Endometrium (tissue), 2 donors: ENCODE measurements at regions not wholly inside any gene's neighbourhood (a gene's known extent, or its start where the extent isn't known, plus 50 kb on each side); places are given as distances from the start of the nearest gene placed in this dataset.
"Not testable (repeated sequence)": the region's sequence is repeated elsewhere in the genome, so short reads cannot be mapped to it uniquely, and the experiment has no call there.

Experiments used
- FAIRE-seq: peaks from 2 replicates; lab custom pipeline; 2012; peaks lifted over from hg19 to GRCh38; lab: Jason Lieb, UNC
- donor health status: control.
- donor health status: control.

- no peak for FAIRE-seq
These were observed 131.9 kb upstream of the SPATS2L start for GRCh38 chr2:200174433-200175216.

GRCh38 chr2:200177971-200178911, 128.3 kb upstream of the SPATS2L start:
- FAIRE-seq: no peak

- no peak for FAIRE-seq
These were observed 127.3 kb upstream of the SPATS2L start for GRCh38 chr2:200179151-200179550.

DNA sequence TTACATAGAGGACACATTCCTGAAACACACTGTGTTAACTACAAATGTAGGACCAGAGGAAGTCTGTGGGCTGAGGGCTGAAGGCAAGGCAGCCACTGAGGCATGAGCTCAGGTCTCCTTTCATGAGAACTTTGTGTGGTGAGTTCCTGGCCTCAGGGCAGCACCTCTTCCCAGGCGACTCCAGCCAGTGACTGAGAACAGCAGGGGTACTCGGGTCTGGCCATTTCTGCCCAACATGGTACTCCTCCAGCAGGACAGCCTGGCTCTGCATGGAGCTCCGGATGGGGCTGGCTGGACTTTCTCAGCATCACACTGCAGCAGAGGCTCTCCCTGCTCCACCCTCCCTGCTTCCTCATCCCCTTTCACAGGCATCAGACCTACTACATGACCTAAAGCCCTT, 125.5 kb upstream of the SPATS2L start:
- FAIRE-seq: no peak

- FAIRE-seq: no peak
These were observed 124.7 kb upstream of the SPATS2L start for GRCh38 chr2:200181755-200182154.

DNA sequence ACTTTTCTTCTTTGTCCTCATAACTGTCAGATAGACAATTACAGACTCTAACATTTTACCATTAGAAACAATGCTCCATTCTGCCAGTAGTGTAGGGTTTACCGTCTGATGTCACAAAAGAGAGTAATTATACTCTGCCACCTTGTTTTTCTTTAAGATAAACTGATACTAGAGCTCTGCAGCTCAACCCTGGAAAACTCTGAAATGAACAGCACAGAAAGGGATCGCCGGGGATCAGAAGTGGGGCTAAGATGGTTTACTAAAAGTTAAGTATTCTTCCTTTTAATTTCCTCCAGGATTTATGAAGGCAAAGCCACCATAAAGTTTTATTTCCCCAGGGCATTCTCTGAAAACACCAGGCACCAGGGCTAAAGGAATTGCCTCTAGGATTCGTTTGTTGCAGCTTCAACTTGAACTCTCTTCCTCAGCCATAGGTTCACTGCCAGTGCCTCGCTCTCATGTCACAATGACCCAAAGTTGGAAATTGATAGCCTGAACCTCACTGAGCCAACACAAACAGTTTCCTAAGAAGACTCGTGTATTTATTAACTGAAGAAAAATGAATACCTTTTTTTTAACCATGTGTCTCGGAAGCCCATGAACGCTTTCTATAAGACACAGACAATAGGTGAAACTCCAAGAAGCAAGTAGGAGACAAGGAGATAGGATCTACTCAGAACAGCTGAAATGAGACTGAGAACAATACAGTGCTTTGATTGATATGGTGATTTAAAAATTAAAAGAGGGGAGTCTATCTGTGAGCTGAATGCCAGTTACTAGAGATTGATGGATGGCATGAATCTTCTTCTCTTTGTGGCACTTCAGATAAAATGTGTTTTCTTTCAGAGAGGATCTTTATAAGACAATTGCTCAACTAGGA, 121.5 kb upstream of the SPATS2L start:
- peak; percentile 87 for FAIRE-seq

DNA sequence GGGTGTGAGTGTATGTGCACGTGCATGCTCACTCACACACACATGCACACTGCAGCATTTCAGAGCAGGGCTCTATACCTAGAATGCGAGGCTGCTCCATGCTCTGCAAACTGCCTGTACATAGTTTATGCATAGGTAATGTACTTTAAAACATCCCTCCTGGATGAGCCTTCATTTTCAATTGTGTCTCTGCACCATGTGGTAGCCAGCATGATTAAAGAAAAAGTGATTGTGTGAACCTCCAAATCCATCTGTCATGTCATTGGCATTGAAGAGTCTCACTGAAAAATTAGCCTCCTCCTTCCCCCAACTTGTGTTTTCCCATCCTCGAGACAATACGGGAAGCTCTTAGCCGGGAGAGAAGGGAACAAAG, 120.9 kb upstream of the SPATS2L start:
- no peak for FAIRE-seq

GRCh38 chr2:200186002-200186401, 120.5 kb upstream of the SPATS2L start:
- no peak for FAIRE-seq

GRCh38 chr2:200188876-200189275, 117.6 kb upstream of the SPATS2L start:
- no peak for FAIRE-seq

DNA sequence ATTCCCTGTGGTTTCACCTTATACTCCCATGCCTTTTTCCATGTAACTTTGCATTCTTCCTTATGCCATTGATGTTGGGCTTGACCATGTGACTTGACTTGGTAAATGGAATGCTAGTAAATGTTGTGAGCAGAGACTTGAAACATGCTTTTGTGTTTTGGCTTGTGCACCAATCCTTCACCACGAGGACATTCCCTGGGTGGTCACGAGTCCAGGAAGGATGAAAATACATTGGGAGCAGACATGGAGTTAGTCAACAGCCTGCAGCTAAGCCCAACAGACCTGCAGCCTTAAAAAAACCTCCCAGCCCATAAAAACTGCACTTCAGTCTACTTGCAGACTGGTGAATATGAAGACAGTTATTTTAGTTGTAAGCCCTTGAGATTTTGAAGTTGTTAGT, 116.5 kb upstream of the SPATS2L start:
- FAIRE-seq: no peak

GRCh38 chr2:200193331-200193730, 113.2 kb upstream of the SPATS2L start:
- no peak for FAIRE-seq

DNA sequence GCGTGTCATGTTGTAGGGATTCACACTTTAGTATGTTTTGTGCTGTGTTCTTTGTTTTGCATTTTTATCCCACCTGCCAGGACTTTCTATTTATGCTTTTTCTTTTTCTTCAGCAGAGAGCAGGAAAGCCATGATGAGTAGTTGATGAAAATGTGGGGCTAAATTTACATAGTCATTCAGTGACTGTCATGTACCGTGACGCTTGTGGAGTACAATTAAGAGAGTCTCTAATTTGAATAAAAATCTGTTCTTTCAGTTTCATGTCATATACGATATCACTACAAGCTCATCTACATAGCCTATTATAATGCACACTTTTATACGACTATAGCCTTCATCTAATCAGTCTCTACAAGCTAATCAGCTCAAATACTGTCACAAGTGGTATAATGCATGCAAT, 112.7 kb upstream of the SPATS2L start:
- no peak for FAIRE-seq

DNA sequence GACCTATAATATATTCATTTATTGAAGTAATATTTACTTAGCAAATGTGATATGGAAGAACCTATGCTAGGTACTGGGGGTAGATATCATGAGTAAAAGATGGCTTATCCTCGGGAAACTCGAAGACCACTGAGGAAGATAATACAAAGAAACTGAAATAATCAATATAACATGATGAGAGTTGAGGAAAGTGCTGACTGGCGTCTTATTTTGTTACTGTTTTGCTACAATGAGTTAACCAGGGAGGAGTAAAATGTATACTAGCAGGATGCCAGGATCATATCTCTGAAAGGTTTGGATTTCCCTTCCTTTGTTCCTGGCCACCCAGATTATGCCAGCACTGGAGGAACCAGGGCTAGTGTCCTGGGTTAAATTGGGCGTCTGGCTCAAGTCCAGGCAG, 111.7 kb upstream of the SPATS2L start:
- no peak for FAIRE-seq

DNA sequence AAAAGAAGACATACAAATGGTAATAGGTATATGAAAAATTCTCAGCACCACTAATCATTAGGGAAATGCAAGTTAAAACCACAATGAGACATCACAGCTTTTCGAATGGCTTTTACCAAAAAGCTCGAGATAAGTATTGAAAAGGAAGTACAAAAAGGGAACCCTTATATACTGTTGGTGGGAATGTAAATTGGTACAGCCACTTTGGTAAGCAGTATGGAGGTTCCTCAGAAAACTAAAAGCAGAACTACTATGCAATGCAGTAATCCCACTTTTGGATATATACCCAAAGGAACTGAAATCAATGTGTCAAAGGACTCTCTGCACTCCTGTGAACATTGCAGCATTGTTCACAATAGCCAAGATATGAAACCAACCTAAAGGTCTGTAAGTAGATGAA, 107.5 kb upstream of the SPATS2L start:
- FAIRE-seq: no peak

DNA sequence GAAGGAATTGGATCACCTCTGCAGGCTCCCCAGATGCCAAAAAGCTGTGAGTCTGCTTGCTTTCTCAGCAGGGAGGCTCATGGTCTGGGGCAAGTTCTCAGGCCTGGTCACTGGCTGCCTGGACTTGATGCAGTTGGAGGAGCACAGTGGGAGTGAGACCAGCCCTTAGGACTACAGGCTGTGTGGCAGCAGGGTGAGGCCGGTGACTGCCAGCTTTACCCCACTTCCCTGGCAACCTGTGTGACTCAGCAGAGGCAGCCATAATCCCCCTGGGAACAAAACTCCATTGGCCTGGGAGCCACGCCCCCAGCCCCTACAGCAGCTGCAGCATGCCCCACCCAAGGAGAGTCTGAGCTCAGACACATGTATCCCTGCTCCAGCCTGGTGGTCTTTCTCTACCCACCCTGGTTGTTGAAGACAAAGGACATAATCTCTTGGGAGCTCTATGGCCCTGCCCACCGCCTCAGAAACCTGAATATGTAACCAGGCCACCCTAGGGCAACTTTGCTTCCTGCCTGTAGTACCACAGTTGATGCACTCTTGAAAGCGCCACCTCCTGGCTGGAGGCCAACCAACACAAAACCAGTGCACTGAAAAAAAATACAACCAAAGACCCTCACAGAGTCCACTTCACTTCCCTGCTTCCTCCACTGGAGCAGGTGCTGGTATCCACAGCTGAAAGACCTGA, 106.8 kb upstream of the SPATS2L start:
- FAIRE-seq: no peak

GRCh38 chr2:200201839-200202238, 104.7 kb upstream of the SPATS2L start:
- not testable (repeated sequence) for FAIRE-seq

- FAIRE-seq: no peak
These were observed 103.1 kb upstream of the SPATS2L start for GRCh38 chr2:200203381-200203827.

DNA sequence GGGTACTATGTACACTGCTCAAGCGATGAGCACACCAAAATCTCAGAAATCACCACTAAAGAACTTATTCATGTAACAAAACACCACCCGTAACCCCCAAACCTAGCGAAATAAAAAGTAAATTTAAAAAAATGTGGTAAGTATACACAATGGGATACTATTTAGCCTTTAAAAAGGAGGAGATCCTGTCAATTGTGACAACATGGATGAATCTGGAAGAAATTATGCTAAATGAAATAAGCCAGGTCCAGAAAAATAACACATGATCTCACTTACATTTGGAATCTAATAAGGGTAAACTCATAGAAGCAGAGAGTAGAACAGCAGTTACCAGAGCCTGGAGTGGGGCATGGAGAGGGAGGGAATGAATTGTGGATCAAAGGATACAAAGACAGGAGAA, 98.5 kb upstream of the SPATS2L start:
- no peak for FAIRE-seq

DNA sequence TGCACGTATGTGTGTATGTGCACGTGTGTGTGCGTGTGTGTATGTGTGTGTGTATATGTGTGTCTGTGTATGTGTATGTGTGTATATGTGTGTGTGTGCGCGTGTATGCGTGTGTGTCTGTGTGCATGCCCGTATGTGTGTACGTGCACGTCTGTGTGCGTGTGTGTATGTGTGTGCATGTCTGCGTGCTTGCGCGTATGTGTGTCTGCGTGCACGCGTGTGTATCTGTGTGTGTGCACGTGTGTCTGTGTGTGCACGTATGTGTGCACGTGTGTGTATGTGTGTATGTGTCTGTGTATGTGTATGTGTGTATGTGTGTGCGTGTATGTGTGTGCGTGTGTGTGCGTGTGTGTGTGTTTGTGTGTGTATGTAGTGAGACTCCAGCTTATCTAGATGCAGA, 97.5 kb upstream of the SPATS2L start:
- no peak for FAIRE-seq

GRCh38 chr2:200211643-200212042, 94.8 kb upstream of the SPATS2L start:
- FAIRE-seq: no peak

DNA sequence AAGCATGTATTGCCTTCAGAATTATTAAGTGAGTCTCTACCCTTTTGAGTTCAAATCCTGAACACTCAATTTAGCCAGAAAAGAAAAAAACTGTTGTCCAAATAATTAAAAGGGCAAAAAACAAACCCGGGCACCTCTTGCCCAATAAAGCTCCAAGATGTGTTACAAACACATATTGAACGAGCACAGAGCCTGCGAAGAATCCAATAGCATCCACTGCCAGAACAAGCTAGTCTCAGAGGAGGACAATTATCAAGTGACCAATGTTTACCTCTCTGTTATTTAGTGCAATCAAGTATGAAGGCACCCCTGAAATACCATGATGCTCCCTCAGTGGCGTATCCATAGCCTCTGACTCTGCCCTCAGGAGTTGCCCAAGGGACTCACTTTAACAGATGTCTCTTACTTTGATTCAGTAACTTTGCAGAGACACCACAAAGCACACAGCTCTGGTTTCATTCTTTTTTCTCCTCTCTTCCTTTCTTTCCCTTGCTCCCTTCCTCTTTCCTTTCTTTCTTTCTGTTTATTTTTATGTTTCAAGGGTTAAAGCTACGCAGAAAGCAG, 93.5 kb upstream of the SPATS2L start:
- FAIRE-seq: no peak
